ENCODE measurements at regions not wholly inside any gene's neighbourhood (a gene's known extent, or its start where the extent isn't known, plus 50 kb on each side); places are given as distances from the start of the nearest gene placed in this dataset.
"Not testable (repeated sequence)": the region's sequence is repeated elsewhere in the genome, so short reads cannot be mapped to it uniquely, and the experiment has no call there.

DNA sequence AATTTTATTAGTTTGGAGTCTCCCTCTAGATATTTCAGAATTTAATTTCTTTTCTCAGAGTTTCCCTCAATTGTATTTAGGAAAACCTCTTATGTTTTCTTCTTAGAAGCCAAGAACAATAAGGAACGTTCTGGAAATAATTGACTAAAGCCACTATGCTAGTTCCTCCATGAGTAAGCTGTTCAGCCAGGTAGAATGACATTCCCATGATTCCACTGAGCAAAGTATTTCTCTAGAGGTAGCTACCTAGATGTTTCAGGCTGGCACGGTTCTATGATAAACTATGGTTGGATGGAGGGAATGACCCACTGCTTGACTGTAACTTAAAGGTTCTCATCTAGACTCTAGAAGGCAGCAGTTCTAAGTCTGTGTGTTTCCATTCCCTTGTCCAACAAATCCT is 62.4 kb downstream of the CLDN17 start:
- no peak for DNase-seq (ENCODE audit: extremely low read depth, low read depth)

DNA sequence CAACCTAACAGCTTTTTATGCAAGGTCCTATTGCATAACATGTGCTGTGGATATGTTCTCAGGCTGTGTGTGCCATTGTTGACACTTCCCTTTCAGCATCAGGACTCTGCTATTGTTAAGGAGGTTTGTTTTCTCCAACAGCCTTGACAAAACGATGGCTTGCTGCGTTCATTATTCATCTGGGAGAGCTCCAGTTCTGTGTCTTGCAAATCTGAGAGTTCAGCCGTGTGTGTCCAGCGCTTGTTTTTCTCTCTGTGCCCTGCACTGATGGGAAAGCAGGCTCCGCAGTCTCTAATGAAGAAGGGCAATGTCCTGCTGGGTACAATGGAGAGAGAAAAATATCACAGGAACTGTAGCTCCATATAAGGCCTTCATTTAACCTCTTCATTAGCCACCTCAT is 63.7 kb downstream of the CLDN17 start:
- DNase-seq (ENCODE audit: extremely low read depth, low read depth), result no peak

DNA sequence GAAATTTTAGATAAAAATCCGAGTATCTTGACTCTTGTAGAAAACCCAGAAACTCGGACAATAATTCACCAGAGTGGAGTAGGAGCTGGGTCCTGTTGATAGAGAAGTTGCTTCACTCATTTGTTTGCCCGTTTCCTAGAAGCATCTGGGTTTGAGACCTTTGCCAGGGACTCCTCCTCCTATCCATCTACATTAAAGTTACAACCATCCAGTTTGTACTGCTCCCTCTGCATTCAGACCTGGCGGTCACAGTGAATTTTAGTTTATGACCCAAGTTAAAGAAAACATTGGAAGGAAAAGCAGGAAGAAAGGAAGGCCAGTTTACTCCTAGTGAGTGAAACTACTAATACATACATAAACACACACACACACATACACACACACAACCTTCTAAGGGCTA is 64.6 kb downstream of the CLDN17 start:
- DNase-seq (ENCODE audit: extremely low read depth, low read depth), result no peak

DNA sequence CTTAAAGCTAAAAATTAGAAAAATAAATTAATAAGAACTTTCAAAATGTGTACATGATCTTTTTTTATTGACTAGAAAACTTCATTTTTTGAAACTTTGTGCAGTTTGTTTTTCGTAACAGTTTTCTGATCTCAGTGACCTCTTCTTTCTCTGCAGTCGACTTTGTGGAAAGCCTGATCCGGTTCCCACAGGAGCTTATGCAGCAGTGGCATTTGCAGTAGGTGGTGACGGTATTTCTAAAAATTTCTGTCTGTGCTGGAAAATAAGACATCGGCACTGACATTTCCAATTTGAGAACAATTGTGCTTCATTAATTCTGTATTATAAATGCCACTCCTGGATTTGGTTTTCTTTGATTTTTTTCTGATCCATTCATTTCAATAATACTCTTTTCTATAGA is 68.8 kb downstream of the CLDN17 start:
- no peak for DNase-seq (ENCODE audit: extremely low read depth, low read depth)

DNA sequence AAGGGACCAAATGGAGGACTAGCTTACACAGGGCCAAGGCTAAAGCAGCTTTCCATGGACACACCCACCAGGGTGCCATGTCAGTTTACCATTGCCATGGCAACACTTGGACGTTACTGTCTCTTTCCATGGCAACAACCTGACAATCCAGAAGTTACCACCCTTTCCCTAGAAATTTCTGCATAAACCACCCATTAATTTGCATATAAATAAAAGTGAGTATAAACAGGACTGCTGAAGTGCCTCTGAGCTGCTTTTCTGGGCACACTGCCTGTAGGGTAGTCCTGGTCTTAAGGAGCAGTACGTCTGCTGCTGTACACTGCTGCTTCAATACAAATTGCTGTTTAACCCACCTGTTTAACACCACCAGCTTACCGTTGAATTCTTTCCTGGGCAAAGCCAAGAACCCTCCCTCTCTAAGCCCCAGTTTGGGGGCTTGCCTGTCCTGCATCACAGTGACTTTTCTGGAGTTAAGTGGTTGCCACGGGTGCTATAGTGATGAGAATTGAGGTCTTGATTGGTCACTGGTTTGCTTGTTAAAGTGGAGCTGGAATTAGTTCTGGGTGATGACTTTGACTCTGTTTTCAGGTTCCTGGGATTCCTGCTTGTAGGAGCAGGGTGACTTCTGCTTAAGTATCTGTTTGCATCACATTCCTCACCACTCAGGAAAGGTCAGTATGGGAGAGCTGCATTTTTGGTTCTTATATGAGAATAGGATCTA is 83.2 kb downstream of the CLDN17 start:
- no peak for DNase-seq (ENCODE audit: extremely low read depth, low read depth)

DNA sequence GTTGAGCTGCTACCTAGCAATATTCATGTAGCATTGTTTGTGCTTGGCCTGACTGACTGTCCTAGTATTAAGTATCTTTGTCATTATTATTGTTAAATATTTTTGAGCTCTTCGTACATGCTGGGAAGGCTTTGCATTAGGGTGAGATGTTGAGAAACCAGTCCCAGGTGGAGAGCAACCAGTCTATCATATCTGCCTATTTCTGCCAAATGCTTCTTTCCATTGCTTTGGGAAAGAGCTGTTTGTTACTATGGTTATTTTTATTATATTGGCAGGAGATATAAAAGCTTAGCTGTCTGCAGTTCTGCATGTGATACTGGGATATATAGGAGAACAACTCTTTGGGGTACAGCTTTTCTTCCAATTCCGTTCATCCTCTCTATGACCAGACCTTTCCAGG is 85.1 kb downstream of the CLDN17 start:
- no peak for DNase-seq (ENCODE audit: extremely low read depth, low read depth)

DNA sequence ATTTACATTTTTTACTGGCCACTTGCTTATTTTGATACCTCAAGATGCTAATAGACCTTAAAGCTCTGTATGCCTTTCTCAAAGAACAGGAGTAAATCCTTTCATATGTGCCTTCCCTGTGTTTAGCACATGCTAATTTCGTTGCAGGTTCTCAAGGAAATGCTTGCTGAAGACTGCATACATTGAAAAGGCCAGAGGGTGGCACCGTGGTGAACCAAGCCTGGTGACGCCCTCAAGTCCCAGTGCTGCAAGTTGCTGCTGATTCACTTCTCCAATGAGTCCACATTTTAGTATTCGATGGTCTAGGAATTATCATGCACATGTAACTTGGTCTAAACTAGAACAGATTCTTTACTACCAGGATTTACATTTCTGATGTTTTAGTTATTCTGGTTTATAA is 94.1 kb downstream of the CLDN17 start:
- DNase-seq (ENCODE audit: extremely low read depth, low read depth), result peak; percentile 32

DNA sequence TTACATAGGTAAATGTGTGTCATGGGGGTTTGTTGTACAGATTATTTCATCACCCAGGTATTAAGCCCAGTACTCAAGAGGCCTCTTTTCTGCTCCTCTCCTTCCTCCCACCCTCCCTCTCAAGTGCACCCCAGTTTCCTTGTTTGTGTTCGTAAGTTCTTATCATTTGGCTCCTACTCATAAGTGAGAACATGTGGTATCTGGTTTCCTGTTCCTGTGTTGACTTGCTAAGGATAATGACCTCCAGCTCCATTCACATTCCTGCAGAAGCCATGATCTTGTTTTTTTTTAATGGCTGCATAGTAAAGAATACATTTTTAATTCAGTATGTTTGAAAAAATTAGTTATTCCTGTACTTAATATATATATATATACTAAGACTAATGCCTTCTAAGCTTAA is 107.7 kb downstream of the CLDN17 start:
- no peak for DNase-seq (ENCODE audit: extremely low read depth, low read depth)

DNA sequence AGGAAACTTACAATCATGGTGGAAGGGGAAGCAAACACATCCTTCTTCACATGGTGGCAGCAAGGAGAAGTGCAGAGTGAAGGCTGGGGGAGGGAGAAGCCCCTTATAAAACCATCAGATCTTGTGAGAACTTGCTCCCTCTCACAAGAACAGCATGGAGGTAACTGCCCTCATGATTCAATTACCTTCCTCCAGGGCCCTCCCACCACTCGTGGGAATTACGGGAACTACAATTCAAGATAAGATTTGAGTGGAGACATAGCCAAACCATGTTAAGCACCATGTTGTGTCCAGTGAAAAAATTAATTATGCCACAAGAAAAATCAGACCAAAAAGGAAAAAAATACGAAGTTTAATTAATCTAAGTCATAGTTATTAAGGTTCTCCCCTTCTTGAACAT is 109.5 kb downstream of the CLDN17 start:
- no peak for DNase-seq (ENCODE audit: extremely low read depth, low read depth)

DNA sequence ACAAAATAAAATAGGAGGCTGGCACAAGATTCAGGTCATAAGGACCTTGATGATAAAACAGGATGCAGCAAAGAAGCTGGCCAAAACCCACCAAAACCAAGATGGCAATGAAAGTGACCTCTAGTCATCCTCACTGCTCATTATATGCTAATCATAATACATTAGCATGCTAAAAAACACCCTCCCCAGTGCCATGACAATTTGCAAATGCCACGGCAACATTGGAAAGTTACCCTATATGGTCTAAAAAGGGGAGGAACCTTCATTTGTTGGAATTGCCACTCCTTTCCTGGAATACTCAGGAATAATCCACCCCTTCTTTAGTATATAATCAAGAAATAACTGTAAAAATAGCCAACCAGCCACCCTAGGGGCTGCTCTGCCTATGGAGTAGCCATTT is 108.8 kb upstream of the GRIK1 start:
- DNase-seq (ENCODE audit: extremely low read depth, low read depth), result no peak

DNA sequence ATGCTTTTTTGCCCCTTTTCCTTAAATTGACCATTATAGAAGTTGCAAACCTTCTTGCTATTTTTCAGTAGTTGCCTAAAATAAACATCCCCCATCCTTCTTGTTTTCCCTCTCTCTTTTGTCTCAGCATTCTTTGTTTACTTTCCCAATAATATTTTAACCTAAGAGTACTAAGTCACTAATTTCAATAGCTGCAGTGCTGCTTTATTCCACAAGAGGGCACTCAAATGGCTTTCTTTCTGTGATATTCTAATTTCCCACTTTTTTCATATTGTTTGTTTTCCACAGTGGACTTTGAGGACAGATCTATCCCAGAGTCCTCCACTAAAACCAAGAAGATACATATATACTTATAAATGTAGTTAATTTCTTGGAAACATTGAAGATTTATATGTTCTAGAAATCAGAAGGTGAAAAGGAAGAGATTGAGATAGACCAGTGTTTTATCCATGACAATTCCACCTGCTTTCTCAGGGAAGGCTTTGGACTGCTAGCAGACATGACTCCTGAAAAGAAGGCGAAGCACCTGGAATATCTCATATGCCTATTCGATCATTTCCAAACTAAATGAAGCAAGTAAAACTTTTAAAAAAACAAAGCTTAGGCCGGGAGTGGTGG is 104.8 kb upstream of the GRIK1 start:
- peak; percentile 20 for DNase-seq (ENCODE audit: extremely low read depth, low read depth)

DNA sequence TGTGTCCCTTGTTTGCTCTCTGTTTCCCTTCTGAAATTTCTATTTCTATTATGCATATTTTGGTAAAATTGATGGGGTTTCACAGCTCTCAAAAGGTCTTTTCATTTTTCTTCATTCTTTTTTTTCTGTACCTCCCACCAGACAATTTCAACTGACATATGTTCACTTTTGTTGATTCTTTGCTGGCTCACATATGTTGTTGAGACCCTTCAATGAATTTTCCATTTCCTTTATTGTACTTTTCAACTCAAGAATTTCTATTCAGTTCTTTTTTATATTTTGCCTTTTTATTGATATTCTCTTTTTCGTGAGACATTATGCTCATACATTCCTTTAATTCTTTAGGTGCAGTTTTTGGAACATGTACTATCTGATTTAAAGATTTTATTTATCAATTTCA is 102.6 kb upstream of the GRIK1 start:
- no peak for DNase-seq (ENCODE audit: extremely low read depth, low read depth)

DNA sequence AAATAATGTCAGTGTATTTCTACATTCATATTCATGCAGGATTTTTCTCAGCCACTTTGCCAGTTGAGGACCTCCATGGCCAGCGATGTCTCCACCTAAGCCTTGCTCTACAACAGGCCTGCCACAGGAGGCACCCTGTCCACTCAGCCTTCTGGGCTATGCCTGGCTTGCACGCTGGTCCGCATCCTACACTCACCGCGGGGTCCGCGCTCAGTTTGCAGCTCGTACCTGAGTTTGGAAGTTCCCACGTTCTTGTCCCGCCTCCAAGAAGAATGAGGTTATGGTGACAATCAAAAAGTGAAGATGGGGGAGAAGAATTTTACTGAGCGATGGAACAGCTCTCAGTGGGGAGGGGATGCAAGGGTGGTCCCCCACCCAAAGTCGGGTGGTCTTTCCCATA is 93.6 kb upstream of the GRIK1 start:
- DNase-seq (ENCODE audit: extremely low read depth, low read depth), result no peak

DNA sequence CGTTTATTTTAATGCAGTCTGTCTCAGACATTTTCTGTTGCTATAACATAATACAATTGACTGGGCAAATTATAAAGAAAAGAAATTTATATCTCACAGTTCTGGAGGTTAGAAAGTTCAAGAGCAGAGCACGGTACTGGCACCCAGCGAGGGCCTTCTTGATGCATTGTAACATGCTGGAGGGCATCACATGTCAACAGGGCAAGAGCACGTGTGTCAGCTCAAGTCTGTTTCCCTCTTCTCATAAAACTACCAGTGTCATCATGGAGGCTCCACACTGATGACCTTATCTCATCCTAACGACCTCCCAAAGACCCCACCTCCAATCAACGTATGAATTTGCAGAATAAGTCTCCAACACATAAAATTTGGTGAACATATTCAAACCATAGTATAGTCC is 90.6 kb upstream of the GRIK1 start:
- no peak for DNase-seq (ENCODE audit: extremely low read depth, low read depth)

DNA sequence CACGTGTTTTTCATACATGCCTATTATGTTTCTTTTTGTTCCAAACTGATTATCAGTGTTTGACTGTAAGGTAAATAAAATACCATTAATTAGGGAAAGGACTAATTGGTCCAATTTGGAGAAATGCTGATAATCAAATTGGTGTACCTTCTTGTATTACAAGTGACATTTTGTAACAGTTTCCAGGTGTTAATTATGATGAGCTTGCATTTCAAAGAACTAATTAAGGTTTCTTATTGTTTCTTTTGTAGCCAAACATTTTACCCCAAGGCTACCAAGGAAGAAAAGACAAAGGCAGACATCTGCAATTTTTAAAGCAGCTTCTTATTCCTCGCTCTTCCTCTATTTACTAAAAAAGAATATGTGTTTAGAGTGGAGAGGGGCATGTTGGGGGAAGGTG is 88.7 kb upstream of the GRIK1 start:
- DNase-seq (ENCODE audit: extremely low read depth, low read depth), result no peak

DNA sequence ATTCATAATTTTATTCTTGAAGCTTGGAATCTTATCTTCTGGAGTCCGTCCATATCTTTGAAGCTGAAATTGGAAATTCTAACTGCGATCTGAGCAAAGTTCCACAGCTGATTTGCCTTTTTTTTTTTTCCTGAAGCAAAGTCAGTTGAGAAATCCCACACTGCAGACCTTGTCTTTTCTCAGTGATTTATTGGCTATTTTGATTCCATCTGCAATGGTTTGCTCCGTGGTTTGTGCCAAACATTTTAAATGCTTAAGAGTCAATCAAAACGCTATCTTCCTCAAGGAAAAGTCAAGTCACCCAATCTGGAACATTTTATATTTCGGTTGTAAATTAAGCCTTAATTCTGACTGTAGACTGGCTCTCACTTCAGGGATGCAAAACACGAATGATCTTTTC is 88.2 kb upstream of the GRIK1 start:
- DNase-seq (ENCODE audit: extremely low read depth, low read depth), result no peak

DNA sequence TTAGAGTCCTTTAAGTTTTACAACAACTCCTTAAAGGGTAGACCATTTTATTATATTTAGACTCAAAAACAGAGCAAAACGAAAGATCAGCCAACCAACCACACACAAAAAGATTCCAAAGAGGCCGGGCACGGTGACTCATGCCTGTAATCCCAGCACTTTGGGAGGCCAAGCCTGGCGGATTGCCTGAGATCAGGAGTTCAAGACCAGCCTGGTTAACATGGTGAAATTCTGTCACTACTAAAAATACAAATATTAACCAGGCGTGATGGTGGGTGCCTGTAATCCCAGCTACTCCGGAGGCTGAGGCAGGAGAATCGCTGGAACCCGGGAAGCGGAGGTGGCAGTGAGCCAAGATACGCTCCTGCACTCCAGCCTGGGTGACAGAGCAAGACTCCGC is 83.3 kb upstream of the GRIK1 start:
- not testable (repeated sequence) for DNase-seq (ENCODE audit: extremely low read depth, low read depth)

DNA sequence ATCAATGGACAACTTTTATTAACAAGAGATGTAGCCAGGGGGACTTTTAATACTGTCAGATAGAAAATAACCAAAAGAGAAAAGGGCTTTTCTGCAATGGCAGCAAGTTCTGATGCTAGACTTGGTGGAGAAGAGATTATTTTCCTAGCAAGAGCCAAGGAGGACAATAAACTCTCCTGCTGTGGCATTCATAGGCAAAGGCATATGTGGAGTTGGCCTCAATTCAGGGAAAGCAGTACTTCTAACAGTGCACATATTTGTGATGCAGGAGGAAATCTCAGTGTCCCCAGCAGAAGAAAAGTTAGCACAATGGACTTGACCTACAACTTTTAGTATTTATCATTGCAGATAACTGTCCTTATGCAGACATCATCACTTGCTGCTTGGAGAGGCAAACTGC is 75.1 kb upstream of the GRIK1 start:
- DNase-seq (ENCODE audit: extremely low read depth, low read depth), result no peak

DNA sequence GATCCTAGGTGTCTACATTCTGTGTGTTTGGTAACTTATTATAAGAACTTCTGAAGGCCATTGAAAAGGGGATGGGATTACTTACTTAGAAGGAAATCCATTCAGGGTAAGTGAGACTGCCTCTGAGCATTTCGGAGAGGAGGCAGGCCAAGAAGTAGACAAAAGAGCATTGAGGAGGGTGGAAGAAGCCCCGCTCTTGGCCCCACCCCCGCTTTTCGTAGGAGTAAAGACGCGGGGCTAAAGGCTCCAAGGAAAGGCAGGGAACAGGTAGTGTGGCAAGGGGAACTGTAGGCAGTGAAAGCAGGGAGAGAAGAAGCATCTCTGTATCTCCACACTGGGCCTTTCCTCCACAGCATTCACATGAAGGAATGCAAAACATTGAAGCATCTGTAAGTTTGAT is 51.8 kb upstream of the GRIK1 start:
- DNase-seq (ENCODE audit: extremely low read depth, low read depth), result no peak

DNA sequence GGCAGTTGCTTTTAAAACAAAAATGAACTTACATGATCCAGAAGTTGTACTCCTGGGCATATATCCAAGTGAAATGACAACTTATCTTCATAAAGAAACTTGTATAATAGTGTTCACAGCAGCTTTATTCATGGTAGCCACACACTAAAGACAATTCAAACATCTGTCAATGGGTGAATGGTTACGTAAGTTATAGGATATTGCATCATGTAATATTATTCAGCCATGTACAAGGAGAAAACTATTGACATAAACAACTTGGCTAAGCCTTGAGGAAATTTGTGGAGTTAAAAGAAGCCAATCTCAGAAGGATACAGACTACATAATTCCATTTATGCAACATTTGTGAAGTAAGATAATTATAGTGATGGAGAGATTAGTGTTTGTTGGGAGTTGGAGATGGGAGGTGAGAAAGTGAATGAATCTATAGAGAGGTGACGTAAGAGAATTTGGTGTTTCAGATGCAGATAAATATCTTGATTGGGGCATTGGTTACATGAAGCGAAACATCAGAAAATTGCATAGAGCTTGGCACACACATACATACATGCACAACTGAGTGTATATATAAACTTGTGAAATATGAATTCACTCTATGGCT is 49.9 kb upstream of the GRIK1 start:
- no peak for DNase-seq (ENCODE audit: extremely low read depth, low read depth)
